PFSK-1 (cell line): ENCODE measurements at regions not wholly inside any gene's neighbourhood (a gene's known extent, or its start where the extent isn't known, plus 50 kb on each side); places are given as distances from the start of the nearest gene placed in this dataset.

ENCODE experiments used
- POLR2AphosphoS5 ChIP-seq: IDR thresholded peaks from 2 replicates; pipeline ENCODE4 v1.6.1; 2012; ENCODE audit warnings: low read depth, mild to moderate bottlenecking, control low read depth, low read length, moderate library complexity
- TAF1 ChIP-seq: IDR thresholded peaks from 2 replicates; pipeline ENCODE4 v1.6.1; 2012; ENCODE audit warnings: low read length, control low read depth, borderline replicate concordance; ENCODE audit not compliant: insufficient read depth

DNA sequence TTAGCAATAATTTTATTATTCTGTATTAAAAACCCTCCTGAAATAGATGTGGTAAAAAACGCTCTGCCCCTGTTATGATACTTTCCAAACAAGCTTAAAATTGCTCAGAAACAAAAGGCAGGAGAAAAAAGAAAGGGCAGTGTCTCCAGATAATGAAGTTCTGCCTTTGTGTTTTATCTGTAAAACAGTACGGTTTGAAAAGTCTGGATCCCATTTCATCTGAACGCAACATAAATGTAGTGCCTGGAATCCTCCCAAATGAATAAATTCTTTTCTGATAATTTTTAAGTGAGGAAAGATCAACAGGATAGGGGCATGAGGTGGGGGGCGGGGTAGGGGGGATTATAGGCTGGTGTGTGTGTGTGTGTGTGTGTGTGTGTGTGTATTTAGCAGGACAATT lies 87.5 kb upstream of the SOX9 start:
- no peak for TF ChIP-seq POLR2AphosphoS5
- no peak for TF ChIP-seq TAF1
